K562 (cell line): ENCODE measurements at regions not wholly inside any gene's neighbourhood (a gene's known extent, or its start where the extent isn't known, plus 50 kb on each side); places are given as distances from the start of the nearest gene placed in this dataset.

ENCODE experiments used
- CBFA2T3 ChIP-seq: fragments of 450-650 bp; IDR thresholded peaks from 2 replicates; pipeline ENCODE4 v1.6.1; 2017
- CHAMP1 ChIP-seq: fragments of 450-650 bp; IDR thresholded peaks from 2 replicates; pipeline ENCODE4 v1.6.1; 2016; ENCODE audit warnings: mild to moderate bottlenecking
- CTBP1 ChIP-seq: fragments of 450-650 bp; IDR thresholded peaks from 2 replicates; pipeline ENCODE4 v1.6.1; 2016; ENCODE audit warnings: borderline replicate concordance
- CXXC5 ChIP-seq: fragments of 250-450 bp; sonication (Bioruptor Pico); IDR thresholded peaks from 2 replicates; pipeline ENCODE4 v1.8.0; 2022; ENCODE audit warnings: inconsistent platforms, mild to moderate bottlenecking, moderate library complexity
- NCOA4 ChIP-seq: fragments of 450-650 bp; IDR thresholded peaks from 2 replicates; pipeline ENCODE4 v1.6.1; 2018; ENCODE audit warnings: mild to moderate bottlenecking; ENCODE audit not compliant: partially characterized antibody
- NCOR1 ChIP-seq: fragments of 450-650 bp; IDR thresholded peaks from 2 replicates; pipeline ENCODE4 v1.6.1; 2016; ENCODE audit warnings: mild to moderate bottlenecking, moderate library complexity
- NEUROD1 ChIP-seq: fragments of 150-350 bp; IDR thresholded peaks from 2 replicates; pipeline ENCODE4 v1.6.1; 2014; ENCODE audit warnings: borderline replicate concordance, low read length, low read depth; ENCODE audit not compliant: partially characterized antibody
- NFIC ChIP-seq: fragments of 450-650 bp; IDR thresholded peaks from 2 replicates; pipeline ENCODE4 v1.6.1; 2017; ENCODE audit warnings: mild to moderate bottlenecking, inconsistent platforms
- RCOR1 ChIP-seq, 2 experiments: IDR thresholded peaks; 2 replicates each; pipeline ENCODE4 v1.6.1; 2012; ENCODE audit warnings: low read depth in 2 of 2, low read length in 2 of 2, borderline replicate concordance in 1 of 2, improper control_type of control experiment in 1 of 2
- RFX7 ChIP-seq: fragments of 250-450 bp; sonication (Bioruptor Pico); IDR thresholded peaks from 2 replicates; pipeline ENCODE4 v1.5.1; 2021; ENCODE audit warnings: mild to moderate bottlenecking
- SMARCA4 ChIP-seq: fragments of 450-650 bp; IDR thresholded peaks from 2 replicates; pipeline ENCODE4 v1.6.1; 2016
- TCF3 ChIP-seq: sonication (generic); formaldehyde crosslinking; IDR thresholded peaks from 2 replicates; pipeline ENCODE4 v1.4.0; 2020; ENCODE audit warnings: mild to moderate bottlenecking, missing genetic modification reagents
- VEZF1 ChIP-seq: fragments of 200-800 bp; sonication (Bioruptor generic); IDR thresholded peaks from 2 replicates; pipeline ENCODE4 v1.6.1; 2017; ENCODE audit warnings: missing genetic modification characterization, missing compliant biosample characterization
- ZNF395 ChIP-seq: fragments of 200-800 bp; sonication (Bioruptor generic); IDR thresholded peaks from 2 replicates; pipeline ENCODE4 v1.6.1; 2017; ENCODE audit warnings: missing genetic modification characterization, missing compliant biosample characterization
- ZNF584 ChIP-seq: fragments of 200-800 bp; sonication (Bioruptor generic); IDR thresholded peaks from 2 replicates; pipeline ENCODE4 v1.6.1; 2016; ENCODE audit warnings: low read depth, mild to moderate bottlenecking, missing genetic modification characterization, missing compliant biosample characterization
- TF ChIP-seq, protein P1 (sequence below): sonication (generic); formaldehyde crosslinking; IDR thresholded peaks from 2 replicates; pipeline ENCODE4 v1.8.1; 2023; ENCODE audit warnings: mild to moderate bottlenecking, missing genetic modification reagents
- TF ChIP-seq, protein P2 (sequence below): fragments of 450-650 bp; IDR thresholded peaks from 2 replicates; pipeline ENCODE4 v1.7.0; 2016; ENCODE audit warnings: borderline replicate concordance

DNA sequence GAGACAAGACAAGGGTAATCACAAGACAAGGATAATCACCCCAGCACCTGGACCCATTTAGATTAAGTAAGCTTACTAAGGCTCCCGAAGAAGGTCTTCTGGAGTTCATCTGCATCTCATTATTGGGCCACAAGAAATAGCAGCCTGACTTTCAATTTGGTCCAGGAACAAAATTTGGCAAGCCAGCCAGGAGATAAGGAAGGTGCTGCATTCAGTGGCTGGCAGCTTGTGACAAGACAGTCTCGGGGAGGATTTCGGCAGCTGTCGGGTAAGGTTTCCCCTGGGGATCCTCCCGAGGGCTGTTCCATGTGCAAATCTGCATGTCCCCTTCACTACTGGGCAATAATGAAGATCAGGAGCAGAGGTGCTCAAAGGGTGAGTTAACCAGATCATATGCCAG is 195.2 kb downstream of the FCRL5 start (continued):
- TF ChIP-seq VEZF1 (CRISPR knock-in tag), result no peak
- no peak for TF ChIP-seq NEUROD1
- TF ChIP-seq CBFA2T3, result peak; percentile 69
- peak; percentile 50 for TF ChIP-seq NFIC
- 0 out of 2 replicates have a peak, but pooled peaks have one; percentile 12 for TF ChIP-seq CXXC5 (CRISPR knock-in tag)
- no peak for TF ChIP-seq CHAMP1
- no peak for TF ChIP-seq RFX7 (CRISPR knock-in tag)
- 0 out of 4 replicates have a peak, but pooled peaks of 1 of the 2 experiments have one; percentile 21 for TF ChIP-seq RCOR1 (IDR thresholded peaks at IDR 0.05; ENCODE audit: borderline replicate concordance in 1 of 2, low read depth in 2 of 2, low read length in 2 of 2)
- TF ChIP-seq NCOA4, result no peak
- peak; percentile 49; the same call in 1 of the 2 replicates for TF ChIP-seq CTBP1
- TF ChIP-seq NCOR1, result peak; percentile 15; the same call in 1 of the 2 replicates
- TF ChIP-seq, protein P1, sequence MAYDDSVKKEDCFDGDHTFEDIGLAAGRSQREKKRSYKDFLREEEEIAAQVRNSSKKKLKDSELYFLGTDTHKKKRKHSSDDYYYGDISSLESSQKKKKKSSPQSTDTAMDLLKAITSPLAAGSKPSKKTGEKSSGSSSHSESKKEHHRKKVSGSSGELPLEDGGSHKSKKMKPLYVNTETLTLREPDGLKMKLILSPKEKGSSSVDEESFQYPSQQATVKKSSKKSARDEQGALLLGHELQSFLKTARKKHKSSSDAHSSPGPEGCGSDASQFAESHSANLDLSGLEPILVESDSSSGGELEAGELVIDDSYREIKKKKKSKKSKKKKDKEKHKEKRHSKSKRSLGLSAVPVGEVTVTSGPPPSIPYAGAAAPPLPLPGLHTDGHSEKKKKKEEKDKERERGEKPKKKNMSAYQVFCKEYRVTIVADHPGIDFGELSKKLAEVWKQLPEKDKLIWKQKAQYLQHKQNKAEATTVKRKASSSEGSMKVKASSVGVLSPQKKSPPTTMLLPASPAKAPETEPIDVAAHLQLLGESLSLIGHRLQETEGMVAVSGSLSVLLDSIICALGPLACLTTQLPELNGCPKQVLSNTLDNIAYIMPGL (CRISPR knock-in tag), result no peak
- no peak for TF ChIP-seq ZNF395 (CRISPR knock-in tag)
- TF ChIP-seq, protein P2, sequence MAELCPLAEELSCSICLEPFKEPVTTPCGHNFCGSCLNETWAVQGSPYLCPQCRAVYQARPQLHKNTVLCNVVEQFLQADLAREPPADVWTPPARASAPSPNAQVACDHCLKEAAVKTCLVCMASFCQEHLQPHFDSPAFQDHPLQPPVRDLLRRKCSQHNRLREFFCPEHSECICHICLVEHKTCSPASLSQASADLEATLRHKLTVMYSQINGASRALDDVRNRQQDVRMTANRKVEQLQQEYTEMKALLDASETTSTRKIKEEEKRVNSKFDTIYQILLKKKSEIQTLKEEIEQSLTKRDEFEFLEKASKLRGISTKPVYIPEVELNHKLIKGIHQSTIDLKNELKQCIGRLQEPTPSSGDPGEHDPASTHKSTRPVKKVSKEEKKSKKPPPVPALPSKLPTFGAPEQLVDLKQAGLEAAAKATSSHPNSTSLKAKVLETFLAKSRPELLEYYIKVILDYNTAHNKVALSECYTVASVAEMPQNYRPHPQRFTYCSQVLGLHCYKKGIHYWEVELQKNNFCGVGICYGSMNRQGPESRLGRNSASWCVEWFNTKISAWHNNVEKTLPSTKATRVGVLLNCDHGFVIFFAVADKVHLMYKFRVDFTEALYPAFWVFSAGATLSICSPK, result no peak
- TF ChIP-seq ZNF584 (CRISPR knock-in tag), result no peak
- TF ChIP-seq TCF3 (CRISPR knock-in tag), result 0 out of 2 replicates have a peak, but pooled peaks have one; percentile 9
- TF ChIP-seq SMARCA4, result 0 out of 2 replicates have a peak, but pooled peaks have one; percentile 15
